HG02678 (cell line): ENCODE measurements at regions not wholly inside any gene's neighbourhood (a gene's known extent, or its start where the extent isn't known, plus 50 kb on each side); places are given as distances from the start of the nearest gene placed in this dataset.
A peak's percentile ranks its signal among the peaks of the same experiment; 100 is the strongest.
"Not testable (repeated sequence)": the region's sequence is repeated elsewhere in the genome, so short reads cannot be mapped to it uniquely, and the experiment has no call there.

Source experiments
- ATAC-seq: cut with Tn5 transposase; IDR thresholded peaks from one replicate; pipeline ENCODE4 v1.9.1; 2021; ENCODE audit warnings: mild to moderate bottlenecking, moderate library complexity; ENCODE audit not compliant: unreplicated experiment

DNA sequence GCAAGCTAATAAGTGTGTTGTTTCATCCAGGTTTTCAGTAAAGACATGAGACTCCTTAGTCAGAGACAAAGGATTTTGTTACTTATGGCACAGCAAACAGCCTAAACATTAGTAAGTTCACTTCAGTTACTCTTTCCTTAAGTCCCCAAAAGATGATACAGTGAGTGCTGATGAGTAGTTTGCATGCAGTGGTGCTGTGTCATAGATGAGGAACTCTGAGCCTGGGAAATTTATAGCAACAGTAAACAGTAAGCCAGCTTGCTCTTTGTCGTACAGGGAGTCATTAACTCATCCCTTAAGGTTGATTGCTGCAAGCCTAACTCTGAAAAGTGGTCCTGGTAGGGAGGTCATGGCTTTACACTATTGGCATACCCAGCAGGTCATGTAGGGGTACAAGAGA is 208.6 kb upstream of the OR4E1 start:
- no peak for ATAC-seq

DNA sequence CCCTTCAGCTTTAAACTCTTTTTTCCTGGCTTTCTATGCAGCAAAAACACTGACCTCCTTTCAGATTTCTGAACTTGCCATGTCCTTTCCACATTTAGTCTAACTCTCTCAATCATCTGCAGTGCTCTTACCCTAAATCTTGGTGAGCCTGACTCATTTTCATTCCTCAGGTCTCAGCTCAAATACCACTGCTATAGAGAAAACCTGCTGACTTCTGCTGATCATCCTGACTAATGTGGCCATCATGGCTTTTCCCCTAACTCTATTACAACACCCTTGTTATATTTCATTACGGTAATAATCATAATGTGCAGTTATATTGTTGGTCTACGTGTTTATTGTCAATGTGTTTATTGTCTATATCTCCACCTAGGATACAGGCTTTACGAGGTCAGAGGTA is 207.3 kb upstream of the OR4E1 start:
- no peak for ATAC-seq

DNA sequence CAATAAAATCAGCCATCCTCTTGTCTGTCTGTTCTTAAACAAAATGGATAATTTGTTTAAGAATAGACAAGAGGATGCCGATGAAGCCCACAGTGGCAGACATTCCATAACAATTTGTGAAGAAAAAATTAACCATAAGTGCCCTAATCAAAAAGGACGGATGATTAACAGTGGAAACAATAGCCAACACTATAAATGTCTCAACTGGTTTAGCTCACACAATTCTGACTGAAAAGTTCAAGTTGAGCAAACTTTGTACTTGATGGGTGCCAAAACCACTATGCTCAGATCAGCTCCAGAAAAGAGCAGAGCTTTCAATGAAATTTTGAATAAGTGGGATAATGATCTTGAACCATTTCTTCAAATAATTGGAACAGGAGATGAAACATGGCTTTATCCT is 202.2 kb upstream of the OR4E1 start:
- ATAC-seq, result no peak

DNA sequence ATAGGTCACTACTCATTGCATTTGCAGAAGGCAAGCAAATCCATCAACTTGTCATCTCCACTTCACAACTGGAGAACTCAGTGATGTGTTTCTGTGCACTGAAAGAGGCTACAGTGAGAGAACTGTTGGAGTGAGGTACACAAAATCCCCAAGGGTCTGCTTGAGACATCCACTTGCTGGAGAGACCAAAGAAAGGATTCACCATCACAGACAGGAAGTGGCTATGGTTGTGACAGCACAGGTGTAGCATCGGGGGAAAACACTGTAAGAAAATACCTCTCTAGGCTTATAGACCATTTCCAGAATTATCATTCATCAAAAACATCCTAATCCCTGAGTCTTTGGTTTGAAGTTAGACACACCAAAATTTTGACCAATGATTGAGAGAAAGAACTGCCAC is 201.3 kb upstream of the OR4E1 start:
- ATAC-seq, result no peak

DNA sequence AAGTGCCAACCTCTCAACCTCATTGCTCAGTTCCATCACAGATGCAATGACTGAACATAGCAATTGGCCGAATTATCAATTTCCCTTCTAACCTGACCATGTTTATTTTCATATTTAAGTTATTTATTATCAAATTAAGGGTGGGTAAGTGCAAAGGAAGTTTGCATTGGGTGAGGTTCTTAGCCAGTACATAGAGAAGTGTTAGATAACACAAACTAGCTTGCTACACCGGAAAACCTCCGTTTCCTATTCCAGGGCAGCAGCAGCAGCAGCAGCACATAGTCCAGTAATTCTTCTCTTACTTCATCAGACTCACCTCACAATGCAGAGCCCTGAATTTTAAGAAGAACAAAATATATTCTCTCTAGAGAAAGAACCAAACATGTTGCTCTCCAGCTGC is 200.5 kb upstream of the OR4E1 start:
- ATAC-seq, result no peak

DNA sequence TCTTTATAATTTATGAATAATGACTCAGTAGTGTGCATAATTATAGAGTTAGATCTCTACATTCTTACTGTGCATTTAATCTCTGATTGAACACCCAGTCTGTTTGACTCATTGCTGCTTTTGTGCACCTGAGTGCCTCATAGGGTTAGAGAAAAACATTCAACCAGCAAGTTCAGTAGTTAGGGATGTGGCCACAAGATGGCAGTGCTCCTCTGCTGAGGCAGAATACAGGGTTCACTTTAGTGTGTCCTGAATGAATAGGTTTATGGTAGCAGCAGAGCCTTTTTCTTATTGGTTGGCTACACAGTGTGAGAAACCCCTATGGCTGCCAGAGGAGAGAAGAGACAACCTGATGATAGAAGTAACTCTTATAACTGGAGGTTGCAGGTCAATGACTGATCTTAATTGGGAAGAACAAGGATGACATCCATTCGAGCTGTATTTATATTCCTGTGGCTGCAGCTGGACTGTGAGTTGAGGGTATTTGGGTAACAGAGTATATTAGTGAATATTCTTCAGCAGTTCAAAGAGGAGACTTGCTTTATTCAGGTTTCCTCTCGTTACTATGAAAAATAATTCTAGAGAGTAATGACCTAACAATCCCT is 194.9 kb upstream of the OR4E1 start:
- peak; percentile 63 for ATAC-seq

DNA sequence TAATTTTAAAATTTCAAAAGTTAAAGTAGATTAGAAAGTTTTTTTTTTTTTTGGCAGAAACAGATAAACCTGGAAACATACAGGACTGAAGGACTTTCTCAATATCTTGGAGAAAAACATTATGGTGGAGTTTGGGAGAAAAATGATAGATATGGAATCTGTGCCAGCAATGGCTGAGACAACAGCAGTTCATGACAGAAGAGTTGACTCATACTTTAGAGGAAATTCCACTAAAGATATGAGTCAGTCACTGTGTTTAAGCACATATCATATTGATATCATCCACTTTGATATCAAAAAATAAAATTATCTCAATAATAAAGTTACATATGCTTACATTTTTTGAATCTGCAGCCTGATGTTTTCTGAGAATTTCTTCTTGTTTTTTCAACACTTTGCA is 193.9 kb upstream of the OR4E1 start:
- ATAC-seq, result no peak

DNA sequence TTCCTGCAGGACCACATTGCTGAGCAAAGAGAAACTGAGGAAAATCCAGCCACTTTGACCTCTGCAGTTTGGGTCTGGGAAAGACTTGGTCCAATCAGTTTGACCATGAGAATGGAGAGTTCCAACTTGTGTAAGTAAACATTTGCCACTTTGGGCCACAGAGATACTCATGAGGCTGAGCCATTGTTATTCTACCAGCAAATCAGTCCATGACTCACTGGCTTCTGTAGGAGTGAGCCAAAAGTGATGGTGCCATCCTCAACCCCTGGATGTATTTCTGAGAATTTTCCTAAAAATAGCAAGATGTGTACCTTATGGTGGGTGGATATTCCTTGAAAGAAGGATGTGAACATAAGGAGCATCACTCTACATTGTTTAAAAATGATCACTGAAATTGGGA is 192.9 kb upstream of the OR4E1 start:
- ATAC-seq, result no peak

DNA sequence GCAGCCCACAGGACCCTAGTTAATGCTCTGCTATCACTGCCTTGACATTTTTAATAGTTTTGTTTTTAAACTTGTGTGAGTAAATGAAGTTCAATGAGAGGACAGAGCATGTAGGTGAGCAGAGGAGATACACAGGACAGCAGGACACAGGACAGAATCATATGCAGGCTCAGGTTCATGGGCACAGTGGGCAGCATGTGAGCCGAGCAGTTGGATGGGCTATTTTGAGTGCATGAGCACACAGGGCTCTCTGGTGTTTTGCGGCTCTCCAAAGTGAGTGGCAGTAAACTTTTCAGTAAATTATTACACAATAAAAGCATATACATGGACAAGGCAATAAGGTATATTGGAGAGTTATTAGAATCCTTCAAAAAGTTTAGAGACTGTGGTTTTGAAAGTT is 189.7 kb upstream of the OR4E1 start:
- ATAC-seq, result no peak

DNA sequence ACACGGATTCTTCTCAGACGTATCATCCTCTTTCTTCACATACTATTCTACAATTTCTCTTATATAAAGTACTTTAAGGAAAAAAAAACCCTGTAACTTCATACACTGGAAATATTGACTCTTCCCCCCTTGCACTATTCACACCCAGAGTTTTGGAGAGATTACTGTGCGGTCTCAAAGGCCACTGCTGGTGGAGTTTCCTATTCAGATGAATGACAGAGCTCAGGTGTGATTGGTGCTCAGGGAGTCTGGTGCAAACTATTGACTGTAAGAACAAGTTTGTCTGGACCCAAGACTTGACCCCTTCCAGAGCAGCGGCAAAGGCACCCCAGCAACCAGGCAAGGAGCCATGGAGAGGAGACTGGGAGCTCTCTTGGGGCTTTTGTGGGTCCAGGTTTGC is 187.5 kb upstream of the OR4E1 start:
- no peak for ATAC-seq

DNA sequence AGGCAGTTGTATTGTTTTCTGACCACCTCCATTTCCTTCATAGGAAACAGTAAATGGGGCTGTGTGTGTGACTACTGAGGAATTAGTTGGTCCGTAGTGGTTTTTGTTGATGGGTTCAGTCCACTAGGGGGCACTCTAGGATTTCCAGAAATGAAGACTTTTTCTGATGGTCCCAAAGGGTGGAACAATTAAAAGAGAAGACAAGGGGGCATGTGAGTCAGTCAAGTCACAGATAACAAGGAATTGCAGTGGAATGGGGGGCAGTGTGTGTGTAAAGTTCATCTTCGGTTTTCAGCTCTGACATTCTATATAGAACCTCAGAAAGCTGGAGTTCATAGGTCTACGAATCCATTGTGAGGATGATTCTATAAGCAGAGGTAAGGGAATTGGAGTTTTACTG is 186.6 kb upstream of the OR4E1 start:
- ATAC-seq, result no peak

DNA sequence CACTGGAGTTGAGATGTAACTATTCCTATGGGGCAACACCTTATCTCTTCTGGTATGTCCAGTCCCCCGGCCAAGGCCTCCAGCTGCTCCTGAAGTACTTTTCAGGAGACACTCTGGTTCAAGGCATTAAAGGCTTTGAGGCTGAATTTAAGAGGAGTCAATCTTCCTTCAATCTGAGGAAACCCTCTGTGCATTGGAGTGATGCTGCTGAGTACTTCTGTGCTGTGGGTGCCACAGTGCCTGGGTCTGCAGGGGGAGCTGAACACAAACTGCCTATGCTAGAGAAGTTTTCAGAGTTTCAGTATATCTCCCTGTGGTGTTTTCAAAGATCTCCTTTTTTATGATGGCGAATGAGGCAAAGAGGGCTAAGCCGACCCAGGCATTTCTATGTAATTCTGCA is 179.2 kb upstream of the OR4E1 start:
- ATAC-seq, result no peak

DNA sequence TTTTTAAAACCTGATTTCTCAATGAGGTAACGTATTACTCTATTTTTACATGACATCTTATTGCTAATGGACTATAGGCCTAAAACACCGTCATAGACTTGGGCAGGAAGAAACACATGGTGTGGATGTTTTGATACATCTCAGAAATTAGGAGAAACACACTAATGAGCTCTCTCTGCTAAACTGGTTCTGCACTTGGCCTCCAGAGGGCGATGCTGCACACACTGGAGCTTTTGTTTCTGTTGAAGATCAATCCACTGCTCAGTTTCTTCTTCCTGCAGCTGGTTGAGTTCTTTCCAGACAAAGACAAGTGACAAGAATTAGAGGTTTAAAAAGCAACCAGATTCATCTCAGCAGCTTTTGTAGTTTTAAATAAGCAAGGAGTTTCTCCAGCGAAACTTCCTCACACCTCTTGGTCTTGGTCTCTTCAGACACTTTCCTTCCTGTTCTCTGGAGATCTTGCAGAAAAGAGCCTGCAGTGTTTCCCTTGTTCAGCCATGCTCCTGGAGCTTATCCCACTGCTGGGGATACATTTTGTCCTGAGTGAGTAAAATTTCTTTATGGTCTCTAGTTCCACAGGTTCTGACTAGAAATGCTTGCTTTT is 178.5 kb upstream of the OR4E1 start:
- ATAC-seq, result peak; percentile 74

DNA sequence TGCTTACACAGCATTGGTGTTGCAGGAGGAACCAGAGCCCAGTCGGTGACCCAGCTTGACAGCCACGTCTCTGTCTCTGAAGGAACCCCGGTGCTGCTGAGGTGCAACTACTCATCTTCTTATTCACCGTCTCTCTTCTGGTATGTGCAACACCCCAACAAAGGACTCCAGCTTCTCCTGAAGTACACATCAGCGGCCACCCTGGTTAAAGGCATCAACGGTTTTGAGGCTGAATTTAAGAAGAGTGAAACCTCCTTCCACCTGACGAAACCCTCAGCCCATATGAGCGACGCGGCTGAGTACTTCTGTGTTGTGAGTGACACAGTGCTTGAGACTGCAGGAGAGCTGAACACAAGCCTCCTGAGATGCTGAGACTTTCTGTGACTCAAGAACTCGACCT is 173.3 kb upstream of the OR4E1 start:
- ATAC-seq, result not testable (repeated sequence)

DNA sequence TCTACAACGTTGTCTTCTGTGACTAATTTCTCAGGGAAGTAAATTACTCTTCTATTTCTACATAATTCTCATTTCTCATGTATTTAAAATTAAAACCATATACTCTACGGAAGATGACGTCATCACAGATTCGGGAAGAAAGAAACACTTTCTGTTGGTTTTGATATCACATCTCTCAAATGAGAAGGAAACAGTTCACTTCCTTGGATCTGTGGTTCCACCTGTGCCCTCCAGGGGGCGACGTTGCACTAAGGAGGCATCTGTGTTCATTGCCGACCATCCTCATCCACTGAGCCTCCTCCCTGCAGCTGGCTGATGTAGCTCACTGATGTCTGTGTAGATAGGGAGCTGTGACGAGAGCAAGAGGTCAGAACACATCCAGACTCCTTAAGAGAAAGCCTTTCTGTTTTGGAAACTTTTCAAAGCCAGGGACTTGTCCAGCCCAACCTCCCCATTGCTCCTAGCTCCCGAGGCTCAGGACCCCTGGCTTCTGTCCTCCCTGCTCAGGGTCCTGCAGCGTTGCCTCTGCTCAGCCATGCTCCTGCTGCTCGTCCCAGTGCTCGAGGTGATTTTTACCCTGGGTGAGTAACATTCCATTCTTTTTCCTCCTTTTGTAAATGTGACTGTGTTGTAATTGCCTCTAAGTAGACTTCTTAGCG is 172.7 kb upstream of the OR4E1 start:
- ATAC-seq, result peak; percentile 54

DNA sequence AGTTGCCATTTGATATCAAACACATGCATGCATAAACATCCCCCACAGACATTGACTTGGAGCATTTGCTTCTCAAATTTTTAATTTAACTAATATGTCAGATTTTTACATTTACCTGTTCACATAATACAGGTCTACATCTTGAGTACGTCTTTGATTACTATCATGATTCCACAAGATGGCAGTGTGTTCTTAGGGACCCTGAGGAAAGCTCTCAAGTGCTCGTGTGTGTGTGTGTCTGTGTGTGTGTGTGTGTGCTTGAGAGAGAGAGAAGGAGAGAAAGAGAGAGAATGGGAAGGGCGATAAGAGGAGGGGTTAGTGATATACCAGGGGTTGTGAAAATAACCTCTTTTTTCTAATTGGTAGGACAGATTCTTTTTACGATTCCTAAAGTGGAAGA is 167.1 kb upstream of the OR4E1 start:
- ATAC-seq, result no peak

DNA sequence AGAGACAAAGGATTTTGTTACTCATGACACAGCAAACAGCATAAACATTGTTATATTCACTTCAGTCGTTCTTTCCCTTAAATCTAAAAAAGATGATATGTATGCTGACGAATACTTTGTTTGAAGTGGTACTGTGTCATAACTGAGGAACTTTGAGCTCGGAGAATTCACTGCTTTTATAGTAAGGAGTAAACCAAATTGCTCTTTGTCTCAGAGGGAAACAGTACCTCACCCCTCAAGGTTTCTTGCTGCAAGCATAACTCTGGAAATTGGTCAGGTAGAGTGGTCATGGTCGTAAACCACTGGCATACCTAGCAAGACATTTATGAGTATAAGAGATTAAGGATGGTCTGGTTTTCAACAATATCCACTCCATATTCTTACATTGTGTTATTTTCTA is 160.2 kb upstream of the OR4E1 start:
- no peak for ATAC-seq

DNA sequence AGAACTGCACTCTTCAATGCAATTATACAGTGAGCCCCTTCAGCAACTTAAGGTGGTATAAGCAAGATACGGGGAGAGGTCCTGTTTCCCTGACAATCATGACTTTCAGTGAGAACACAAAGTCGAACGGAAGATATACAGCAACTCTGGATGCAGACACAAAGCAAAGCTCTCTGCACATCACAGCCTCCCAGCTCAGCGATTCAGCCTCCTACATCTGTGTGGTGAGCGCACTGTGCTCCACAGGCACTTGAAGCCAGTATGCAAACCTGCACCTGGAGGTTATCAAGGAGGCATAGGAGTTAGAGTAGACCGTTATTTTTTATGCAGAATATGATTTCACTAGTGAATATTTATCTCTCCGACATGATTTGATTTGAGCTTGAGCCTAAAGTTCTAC is 152.2 kb upstream of the OR4E1 start:
- no peak for ATAC-seq

DNA sequence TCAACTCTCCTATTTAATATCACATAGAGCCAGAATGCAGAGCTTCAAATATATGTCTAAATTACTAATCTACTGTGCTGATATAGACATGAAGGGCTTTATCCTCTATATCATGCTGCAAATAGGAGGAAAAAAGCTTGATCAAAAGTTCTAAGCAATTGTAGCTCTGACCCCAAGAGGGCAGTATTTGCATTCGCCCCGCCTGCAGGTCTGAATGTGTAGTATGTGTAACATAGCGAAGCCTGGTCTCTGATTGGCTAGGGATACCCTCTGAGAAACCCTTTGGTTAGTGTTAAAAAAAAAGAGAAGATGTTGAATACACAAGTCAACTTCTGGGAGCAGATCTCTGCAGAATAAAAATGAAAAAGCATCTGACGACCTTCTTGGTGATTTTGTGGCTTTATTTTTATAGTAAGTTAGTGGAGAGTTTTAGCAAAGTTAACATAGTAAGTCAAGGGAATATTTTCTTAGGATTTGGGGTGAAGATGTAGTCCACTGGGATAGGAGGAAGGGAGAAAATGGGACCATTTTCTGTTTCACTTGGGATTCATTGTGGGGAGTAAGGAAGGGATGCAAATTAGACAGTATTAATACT is 151.6 kb upstream of the OR4E1 start:
- no peak for ATAC-seq

DNA sequence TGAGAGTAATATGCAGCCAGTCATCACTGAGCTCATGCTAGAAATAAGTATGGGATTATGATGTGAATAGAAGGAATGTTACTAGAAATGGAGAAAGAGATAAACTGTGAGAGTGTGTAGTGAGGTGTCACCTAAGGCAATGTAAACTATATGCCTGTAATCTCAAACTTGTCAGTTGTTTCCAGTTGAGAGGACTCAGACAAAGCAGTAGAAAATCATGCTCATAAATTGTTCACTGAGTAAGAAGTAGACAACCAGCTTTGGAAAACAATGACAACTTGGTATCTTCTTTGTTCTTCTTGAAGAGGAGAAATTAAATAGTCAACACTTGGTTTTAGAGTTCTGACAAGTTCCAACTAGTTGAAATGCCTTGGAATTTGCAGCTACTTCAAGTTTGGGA is 148.5 kb upstream of the OR4E1 start:
- ATAC-seq, result no peak

DNA sequence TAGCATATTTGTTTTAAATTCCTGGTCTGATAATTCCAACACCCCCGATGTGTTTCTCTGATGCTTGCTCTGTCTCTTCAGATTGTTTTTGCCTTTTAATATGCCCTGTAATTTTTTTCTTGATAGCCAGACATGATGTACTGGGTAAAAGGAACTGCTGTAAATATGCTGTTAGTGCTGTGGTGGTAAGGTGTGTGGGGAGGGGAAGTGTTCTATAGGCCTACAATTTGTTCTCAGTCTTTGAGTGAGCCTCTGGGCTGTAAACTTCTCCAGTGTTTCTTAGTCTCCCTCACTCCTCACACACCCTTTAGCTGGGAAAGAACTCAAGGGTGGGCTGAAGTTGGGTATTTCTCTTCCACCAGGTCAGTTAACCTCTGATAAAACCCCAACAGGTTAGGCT is 147.0 kb upstream of the OR4E1 start:
- ATAC-seq, result no peak

DNA sequence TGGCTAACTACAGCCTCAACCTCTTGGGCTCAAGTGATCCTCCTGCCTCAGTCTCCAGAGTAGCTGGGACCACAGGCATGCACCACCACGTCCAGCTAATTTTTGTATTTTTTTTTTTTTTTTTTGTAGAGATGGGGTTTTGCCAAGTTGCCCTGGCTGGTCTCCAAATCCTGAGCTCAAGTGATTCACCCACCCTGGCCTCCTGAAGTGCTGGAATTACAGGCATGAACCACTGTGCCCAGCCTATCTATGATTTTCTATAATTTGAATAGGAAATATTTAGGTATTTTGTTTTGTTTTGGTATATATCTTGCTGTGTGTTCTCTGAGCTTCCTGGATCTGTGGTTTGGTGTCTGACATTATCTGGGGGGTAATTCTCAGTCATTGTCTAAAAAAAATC is 146.3 kb upstream of the OR4E1 start:
- ATAC-seq, result not testable (repeated sequence)
